HG03025 (cell line): ENCODE measurements at regions not wholly inside any gene's neighbourhood (a gene's known extent, or its start where the extent isn't known, plus 50 kb on each side); places are given as distances from the start of the nearest gene placed in this dataset.
"Not testable (repeated sequence)": the region's sequence is repeated elsewhere in the genome, so short reads cannot be mapped to it uniquely, and the experiment has no call there.

Experiments used
- ATAC-seq: cut with Tn5 transposase; IDR thresholded peaks from one replicate; pipeline ENCODE4 v1.9.1; 2021; ENCODE audit warnings: mild to moderate bottlenecking, moderate library complexity; ENCODE audit not compliant: unreplicated experiment, low FRiP score

- ATAC-seq: no peak
Measured at GRCh38 chr9:101814064-101814463, 75.6 kb upstream of the GRIN3A start.

- not testable (repeated sequence) for ATAC-seq
Measured at GRCh38 chr9:101807879-101808278, 69.4 kb upstream of the GRIN3A start.

- ATAC-seq: no peak
Measured at GRCh38 chr9:101796044-101796443, 57.6 kb upstream of the GRIN3A start.

- no peak for ATAC-seq
Measured at GRCh38 chr9:101795147-101795546, 56.7 kb upstream of the GRIN3A start.

GRCh38 chr9:101792475-101792874 is 54.0 kb upstream of the GRIN3A start:
- no peak for ATAC-seq

GRCh38 chr9:101791938-101792337 is 53.5 kb upstream of the GRIN3A start:
- ATAC-seq: no peak

- no peak for ATAC-seq
Measured at GRCh38 chr9:101791533-101791932, 53.1 kb upstream of the GRIN3A start.
